ENCODE measurements at regions not wholly inside any gene's neighbourhood (a gene's known extent, or its start where the extent isn't known, plus 50 kb on each side); places are given as distances from the start of the nearest gene placed in this dataset.
"Not testable (repeated sequence)": the region's sequence is repeated elsewhere in the genome, so short reads cannot be mapped to it uniquely, and the experiment has no call there.

DNA sequence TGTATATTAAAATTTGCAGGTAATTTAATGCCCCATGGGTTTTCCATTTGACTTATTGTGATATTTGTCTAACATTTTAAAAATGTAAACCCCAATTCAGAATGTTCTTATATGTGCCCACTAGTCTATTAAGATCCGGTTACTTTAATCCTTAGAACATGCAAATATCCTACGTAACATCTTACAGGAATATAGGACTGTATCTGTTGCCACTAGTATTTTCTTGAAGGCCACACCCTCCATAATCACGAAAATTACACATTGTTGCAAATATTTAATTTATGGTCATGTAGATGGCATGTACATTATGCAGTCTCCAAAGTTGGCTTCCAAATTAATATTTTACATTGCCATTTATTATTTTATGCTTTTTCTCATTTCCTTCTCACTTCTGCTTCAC is 329.2 kb upstream of the NOTCH2NLA start:
- TF ChIP-seq PATZ1 (CRISPR knock-in tag; IDR thresholded peaks at IDR 0.05; ENCODE audit: borderline replicate concordance); ZFP30 (CRISPR knock-in tag; IDR thresholded peaks at IDR 0.05); CSDC2 (CRISPR knock-in tag; IDR thresholded peaks at IDR 0.05); ZFP3 (CRISPR knock-in tag; IDR thresholded peaks at IDR 0.05); ZNF70 (CRISPR knock-in tag; IDR thresholded peaks at IDR 0.05); RARB (CRISPR knock-in tag; IDR thresholded peaks at IDR 0.05); ZNF565 (CRISPR knock-in tag; conservative IDR thresholded peaks at IDR 0.05; ENCODE audit: low read depth); ISL1 (CRISPR knock-in tag; IDR thresholded peaks at IDR 0.05): not testable (repeated sequence)
